GM19035 (cell line): ENCODE measurements at regions not wholly inside any gene's neighbourhood (a gene's known extent, or its start where the extent isn't known, plus 50 kb on each side); places are given as distances from the start of the nearest gene placed in this dataset.

Experiments
- ATAC-seq: cut with Tn5 transposase; IDR thresholded peaks from one replicate; pipeline ENCODE4 v1.9.1; 2021; ENCODE audit not compliant: unreplicated experiment

GRCh38 chr1:72848997-72849396 lies 566.7 kb upstream of the NEGR1 start:
- no peak for ATAC-seq

GRCh38 chr1:72847651-72848050 lies 565.3 kb upstream of the NEGR1 start:
- ATAC-seq = no peak

- ATAC-seq = no peak
These were observed 564.3 kb upstream of the NEGR1 start for GRCh38 chr1:72846476-72847278.

DNA sequence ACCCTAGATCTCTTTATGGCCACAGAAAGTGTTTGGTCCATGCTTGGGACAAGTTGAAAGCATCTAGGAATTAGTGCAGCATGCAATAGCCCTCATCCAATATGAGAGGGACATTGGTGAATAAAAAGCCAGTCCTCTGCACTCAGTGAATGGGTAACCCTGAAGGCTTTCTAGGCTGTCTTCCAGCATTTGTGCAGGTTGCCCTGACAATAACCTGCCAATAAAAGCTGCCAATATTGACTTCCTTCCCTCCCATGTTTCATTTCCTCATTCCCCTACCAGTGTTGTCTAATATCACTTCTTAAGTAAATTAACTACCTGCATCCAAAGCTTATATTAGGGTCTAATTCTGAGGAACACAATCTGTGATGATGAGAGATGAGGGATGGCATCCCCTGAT lies 563.6 kb upstream of the NEGR1 start:
- no peak for ATAC-seq

DNA sequence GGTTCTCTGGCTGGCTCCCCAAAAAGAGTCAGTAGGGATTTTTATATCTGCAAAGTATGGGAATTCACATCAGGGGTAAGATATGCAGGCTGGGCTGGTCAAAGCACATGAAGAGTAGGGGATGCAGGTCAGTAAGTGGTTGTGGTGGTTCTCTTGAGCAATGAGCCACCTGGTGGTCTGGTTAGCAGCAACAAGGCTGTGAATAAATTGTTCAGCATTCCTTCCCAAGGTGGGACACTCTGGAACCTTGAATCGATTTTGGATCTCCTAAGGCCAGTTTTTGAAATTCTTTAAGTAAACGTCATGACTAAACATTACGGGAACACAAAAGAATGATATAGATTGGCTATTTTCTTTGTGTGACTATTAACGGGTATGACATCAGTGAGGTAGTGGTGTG lies 563.0 kb upstream of the NEGR1 start:
- no peak for ATAC-seq

- ATAC-seq = no peak
These were observed 555.4 kb upstream of the NEGR1 start for GRCh38 chr1:72837781-72838180.

- ATAC-seq = no peak
These were observed 548.5 kb upstream of the NEGR1 start for GRCh38 chr1:72830606-72831390.

DNA sequence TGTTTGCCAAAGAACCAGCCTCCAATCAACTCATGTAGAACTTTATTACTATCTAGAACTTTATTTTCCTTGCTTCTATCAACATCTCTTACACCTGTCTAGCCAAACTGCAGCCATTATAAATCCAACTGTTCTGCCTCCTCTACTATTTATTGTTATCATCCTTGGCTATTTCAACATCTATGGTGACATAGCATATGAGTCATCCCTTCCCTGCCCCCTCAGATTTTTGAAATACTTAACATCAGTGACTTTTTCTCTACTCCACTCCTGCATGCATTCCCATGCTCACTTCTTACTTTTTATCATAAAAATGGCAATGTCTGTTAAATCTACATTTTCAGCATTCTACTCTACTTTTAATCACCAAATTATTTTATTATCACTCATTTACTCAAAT lies 544.9 kb upstream of the NEGR1 start:
- ATAC-seq = no peak

GRCh38 chr1:72804541-72804940 lies 522.2 kb upstream of the NEGR1 start:
- no peak for ATAC-seq

DNA sequence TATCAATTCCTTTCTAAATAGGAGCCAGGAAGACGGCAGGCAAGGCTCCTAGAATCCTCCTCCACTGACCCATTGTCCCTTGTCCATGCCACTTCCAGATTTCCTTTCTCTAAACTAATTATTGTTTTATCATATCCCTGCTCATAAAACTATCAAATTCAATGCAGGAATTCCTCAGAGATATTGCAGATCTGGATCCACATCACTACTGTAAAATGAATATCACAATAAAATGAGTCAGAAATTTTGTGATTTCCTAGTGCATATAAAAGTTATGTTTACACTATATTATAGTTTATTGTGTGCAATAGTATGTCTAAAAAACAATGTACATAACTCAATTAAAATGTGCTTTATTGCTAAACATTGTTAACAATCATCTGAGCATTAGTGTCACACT lies 498.7 kb upstream of the NEGR1 start:
- ATAC-seq = no peak

DNA sequence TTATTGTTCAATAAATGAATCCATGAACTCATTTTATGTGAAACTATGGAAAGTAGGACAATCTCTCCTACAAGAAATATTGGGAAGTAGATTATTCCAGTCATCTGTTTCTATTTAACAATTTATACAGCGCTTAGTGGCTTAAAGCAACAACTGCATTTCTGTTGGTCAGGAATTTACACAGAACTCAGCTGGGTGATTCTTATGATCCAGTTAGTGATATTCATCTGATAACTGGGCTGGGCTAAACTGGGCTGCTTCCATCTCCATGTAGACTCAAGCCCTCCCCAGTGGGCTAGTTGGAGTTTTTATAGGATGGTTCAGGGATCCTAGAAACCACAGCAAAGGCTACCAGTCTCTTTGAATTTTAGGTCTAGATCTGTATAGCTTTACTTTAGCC lies 497.9 kb upstream of the NEGR1 start:
- ATAC-seq = no peak

DNA sequence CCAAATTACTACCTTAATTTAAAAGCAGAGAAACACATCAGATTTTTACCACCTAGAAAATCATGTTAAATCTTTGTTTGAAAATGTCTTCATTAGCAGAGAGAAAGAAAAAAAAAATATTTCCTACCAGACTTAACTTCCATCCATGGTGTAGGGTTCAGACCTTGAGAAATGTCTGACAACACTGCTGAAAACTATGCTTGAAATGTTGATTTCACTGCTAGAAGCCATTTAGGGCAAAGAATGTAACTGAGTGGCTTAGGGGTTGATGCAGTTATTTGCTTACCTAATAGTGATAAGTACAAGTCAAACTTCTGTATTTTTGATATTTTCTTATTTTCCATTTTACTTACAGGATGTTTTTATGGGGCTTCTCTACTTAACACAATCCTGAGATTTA lies 495.6 kb upstream of the NEGR1 start:
- no peak for ATAC-seq

GRCh38 chr1:72763481-72763880 lies 481.1 kb upstream of the NEGR1 start:
- ATAC-seq = no peak

DNA sequence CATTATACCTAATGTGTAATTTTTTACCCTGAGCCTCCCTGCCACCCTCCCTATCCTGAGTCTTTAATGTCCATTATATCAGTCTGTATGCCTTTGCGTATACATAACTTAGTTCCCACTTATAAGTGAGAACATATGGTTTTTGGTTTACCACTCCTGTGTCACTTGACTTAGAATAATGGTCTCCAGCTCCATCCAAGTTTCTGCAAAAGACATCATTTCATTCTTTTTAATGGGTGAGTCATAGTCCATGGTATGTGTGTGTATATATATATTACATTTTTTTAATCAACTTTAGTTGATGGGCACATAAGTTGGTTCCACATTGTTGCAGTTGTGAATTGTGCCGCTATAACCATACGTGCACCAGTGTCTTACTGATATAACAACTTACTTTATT lies 477.1 kb upstream of the NEGR1 start:
- ATAC-seq = no peak

DNA sequence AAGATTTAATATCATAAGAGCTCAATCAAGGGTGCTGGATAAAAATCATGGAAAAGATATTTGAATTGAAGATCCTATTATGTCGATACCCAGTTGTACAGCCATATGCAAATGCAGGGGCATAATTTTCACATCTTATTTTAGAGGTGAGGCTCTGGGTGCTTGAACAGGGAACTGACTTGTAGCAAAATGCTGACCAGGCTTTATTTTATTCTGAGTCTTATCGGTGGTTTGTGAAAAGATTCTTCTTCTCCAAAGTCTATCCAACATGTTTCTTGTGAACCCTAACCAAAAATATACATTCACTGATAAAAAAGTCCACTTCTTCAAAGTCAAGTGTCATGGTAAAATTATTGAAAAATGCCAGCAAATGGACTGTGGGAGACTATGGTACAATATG lies 475.5 kb upstream of the NEGR1 start:
- no peak for ATAC-seq

GRCh38 chr1:72745413-72745812 lies 463.1 kb upstream of the NEGR1 start:
- ATAC-seq = no peak

DNA sequence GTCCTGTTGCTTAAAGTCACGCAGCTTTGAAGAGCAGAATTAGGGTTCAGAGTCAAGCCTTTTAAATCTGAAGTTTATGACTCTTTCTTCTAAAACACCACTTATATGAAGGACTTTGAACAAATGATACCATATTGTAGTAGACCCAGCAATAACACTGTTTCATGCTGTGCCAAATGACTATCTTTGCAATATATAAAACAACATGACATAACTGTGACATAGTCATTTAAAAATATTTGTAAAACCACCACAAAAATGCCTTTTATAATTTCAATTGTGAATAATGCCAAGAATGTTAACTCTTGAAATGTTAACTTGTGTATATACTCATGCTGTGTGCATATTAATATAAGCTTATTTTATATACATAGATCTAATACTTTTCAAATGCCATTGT lies 452.1 kb upstream of the NEGR1 start:
- no peak for ATAC-seq

DNA sequence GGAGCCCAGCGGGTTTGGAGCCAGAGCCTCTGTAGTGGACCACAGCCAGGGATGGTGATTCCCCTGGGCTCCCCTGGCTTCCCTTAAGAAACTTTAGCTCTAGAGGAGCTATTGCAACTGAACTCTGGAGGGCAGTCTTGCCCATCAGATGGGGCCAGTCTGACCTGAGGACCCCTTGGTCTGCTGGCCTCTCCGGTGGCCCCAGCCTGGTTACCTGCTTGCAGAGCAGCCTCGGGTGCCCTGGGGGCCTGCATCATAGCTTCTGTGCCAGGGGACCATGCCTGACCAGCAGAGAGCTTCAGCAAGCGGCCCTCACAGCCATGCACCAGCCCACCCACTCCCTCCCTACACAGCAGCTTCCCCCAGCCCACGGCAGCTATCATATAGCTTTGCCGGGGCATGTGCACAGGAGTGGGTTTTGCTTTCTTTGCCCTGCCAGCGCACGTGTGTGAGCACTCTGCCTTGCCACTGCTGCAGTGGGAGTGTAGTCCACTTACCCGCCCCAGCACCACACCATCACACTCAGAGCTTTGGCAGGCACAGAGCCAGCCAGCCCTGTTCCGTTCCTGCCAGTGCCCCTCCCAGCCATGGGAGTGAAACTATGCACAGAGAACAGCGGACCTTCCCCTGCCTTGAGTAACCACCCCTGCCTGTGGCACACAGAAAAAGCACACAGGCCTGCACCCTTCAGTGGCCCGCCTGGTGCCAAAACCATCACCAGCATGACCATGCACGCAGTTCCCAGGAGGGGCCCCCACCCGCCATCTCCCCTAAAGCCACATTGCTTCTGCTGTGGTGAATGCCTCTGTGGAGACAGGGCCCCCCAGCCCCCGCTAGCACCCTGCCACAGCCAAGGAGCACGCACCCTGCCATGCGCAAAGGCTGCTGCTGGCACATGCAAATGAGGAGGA lies 442.9 kb upstream of the NEGR1 start:
- ATAC-seq = no peak

GRCh38 chr1:72705921-72706320 lies 423.6 kb upstream of the NEGR1 start:
- no peak for ATAC-seq

DNA sequence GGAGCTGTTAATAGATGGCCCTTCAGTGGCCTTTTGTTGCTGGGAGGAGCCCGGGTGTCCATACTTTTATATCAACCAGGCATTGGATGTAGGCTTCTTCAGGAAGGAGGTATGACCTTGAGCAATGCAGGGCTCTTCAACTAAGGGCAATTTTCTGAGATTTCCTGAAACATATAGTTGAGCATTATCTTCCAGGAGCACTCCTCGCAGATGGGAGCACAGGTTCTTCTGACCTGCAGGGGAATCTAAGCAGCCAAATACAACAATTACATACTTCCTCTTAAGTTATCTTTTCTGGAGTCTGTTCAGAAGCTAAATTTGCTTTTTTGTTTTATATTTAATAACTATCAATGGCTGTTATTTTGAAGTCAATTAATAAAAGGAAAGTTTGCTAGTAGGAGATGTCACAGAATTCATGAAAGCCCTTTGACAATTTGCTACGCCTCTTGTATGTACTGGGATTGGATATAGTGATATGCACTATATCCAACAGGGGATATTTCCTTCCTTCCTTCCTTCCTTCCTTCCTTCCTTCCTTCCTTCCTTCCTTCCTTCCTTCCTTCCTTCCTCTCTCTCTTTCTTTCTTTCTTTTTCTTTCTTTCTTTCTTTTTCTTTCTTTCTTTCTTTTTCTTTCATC lies 422.6 kb upstream of the NEGR1 start:
- no peak for ATAC-seq

DNA sequence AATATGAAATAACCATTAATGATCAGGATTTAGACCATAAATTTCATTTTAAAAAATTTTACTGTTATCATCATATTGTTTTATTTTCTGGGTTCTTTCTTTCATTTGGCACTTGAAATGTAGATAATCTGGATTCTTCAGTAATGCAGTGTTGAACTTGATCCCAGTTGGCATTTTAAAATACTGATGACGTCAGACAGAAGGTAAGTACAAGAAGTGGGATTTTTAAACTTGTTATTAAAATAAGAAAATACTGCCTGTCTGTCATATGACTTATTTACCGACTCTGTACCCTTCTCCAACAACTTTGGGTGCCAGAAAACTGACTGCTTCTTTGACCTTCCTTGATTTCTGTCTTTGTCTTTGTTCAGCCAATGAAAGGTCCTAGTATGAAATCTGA lies 415.1 kb upstream of the NEGR1 start:
- no peak for ATAC-seq
